HG02970 (cell line): ENCODE measurements at regions not wholly inside any gene's neighbourhood (a gene's known extent, or its start where the extent isn't known, plus 50 kb on each side); places are given as distances from the start of the nearest gene placed in this dataset.

Experiments
- ATAC-seq: cut with Tn5 transposase; IDR thresholded peaks from one replicate; pipeline ENCODE4 v1.9.1; 2021; ENCODE audit warnings: mild to moderate bottlenecking, moderate library complexity, moderate number of reproducible peaks; ENCODE audit not compliant: unreplicated experiment, low FRiP score

DNA sequence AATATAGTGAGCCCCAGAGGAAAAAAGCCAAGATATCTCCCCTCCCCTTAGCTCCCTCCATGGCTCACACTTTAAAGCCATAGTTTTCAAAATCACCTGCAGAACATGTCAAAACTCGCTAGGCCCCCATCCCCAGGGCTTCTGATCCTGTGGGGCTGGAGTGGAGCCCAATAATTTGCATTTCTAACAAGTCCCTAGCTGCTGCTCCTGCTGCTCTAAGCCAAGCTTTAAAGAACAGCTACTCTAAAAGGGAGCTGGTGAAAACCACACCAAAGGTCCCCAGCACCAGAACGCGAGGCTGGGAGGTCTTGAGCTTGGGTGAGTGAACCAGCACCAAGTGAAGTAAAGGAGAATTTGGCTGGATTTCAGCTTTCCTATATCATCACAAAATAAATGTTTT lies 237.1 kb downstream of the ZNF674 start:
- ATAC-seq, result no peak

DNA sequence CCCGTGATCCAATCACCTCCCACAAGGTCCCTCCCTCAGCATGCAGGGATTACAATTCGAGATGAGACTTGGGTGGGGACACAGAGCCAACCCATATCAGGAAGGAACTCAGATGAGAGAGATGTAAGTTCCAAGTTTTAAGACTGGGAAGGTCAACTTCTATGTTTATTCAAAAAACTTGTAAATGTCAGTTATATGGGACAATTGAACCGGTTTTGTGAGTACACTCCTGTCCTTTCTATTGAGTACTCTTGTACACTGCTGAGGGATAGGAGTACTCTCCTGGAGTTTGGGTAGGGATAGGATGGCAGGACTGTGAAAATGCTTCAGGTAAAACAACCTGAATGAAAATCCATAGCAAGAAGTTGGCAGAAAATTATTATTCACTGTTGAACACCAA lies 239.1 kb downstream of the ZNF674 start:
- ATAC-seq, result no peak

DNA sequence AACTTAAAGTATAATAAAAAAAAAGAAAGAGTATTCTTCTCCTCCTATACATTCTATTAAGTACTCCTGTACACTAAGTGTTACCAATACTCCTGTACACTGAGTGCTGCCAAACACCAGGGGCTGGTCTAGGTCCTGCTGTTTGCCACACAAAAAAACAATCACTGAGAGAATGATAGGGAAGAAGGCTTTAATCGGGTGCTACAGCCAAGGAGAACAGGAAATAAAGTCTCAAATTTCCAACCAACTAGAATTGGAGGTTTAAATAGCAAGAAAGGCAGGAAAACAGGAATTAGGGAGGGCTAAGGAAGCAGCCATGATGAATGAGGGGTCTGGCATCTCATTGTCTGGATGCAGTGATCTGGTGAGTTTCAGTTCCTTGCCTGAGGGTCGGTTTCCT lies 239.8 kb downstream of the ZNF674 start:
- no peak for ATAC-seq

DNA sequence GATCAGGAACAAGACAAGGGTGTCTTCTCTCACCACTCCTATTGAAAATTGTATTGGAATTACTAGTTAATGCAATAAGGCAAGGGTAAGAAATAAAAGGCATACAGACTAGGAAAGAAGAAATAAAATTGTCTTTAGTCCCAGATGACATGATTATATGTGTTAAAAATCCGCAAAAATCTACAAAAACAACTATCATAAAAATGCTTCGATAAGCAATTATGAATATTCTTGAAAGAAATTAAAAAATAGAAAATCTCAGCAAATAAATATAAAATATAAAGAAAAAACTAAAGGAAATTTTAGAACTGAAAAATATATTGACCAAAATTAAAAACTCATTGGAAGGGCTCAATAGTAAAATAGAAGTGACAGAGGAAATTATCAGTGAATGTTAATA lies 243.3 kb downstream of the ZNF674 start:
- no peak for ATAC-seq

DNA sequence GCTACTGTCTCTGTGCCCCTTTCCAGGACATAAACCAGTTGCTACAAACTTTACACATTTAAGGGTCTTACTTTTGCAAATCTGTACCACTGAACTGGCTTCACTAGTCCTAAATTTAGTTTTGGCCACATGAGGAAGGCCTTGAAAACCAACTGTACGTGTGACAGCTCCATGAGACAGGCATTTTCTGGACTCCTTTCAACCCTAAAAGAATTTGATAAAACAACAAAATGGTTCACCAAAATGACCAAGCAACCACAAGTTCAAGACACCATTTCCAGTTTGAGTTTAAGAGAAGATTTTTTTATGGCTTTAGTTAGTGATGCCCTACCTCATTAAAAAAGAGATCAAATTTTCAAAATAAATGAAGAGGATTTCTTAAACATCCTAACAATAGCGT lies 246.4 kb downstream of the ZNF674 start:
- no peak for ATAC-seq

DNA sequence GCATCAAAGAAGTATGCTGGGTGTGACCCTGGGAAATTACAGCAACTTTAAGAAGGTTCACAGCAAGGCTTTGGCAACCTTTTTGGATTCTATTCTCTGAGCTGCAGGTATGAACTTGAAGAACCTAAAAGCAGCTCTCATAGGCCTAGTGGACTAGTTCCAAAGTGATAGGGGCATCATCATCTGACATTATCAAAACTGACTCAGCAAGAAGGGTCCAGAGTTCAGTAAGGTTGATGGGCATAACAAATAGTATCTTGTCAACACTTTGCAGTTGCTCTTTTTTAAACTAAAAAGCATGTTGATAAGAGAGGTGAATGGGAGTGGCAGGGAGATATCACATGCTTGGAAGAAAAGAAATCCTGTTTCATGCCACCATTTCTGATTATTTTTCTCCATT lies 249.3 kb downstream of the ZNF674 start:
- ATAC-seq, result no peak

DNA sequence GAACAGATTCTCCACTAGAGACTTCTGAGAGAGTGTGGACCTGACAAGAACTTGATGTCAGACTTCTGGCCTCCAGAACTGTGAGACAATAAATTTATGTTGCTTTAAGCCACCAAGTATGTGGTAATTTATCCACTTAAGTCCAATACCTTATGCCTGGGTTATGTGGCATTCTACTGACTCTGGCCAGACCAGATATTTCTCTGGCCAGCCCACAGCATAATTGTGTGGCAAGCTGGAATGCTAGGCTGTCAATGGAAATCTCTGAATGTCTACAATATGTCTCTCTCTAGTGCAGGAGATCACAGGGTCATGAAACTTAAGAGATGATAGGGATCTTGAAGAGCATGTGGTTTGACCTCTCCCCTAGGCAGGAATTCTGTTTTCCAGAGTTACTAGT lies 251.0 kb downstream of the ZNF674 start:
- no peak for ATAC-seq

DNA sequence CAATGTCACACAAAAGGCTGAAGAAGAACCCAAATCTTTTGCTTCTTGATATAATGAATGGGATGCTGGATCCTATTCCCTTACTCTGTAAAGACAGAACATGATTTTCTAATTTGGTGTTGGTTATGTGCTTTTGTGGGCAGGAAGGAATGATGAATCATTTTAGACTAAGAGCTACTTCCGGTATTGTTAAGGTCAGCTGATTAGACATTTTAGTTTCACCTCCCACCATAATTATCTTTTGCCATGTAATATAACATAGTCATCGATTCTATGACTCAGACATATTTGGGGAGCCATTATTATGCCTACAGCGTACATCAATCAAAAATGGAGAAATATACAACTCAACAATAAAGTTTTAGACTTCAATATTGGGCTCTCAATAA lies 265.3 kb downstream of the ZNF674 start:
- no peak for ATAC-seq

DNA sequence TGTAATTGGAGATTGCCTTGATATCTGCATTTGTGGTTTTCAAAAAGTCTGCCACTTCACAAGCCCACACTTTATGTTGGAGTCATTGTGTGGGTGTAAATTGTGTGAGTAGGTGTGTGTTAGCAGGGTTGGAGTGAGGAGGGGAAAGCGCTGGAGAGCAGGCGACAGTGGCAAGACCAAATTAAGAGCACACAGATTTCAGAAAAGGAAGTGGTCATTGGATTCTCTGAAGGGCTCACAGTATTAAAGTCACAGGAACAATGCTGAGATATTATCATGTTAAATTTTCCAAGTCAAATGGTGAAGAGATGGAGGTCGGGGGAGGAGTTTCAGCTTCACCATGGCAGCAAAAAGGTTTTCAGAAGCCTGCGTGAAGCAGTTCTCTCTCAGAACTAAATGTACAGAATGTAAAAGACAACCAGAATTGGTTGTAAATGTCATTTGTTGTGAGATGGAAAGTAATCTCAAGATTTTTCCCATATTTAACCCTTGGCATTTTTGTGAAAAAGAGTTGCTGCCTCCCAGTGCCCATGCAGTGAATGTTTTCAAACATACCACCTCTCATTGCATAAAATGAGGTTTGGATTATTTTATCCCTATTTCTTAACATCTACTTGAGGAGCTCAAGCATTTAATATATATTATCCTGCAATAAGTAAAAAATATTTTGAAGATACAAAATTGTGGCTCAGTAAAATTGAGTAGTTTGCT lies 265.9 kb downstream of the ZNF674 start:
- ATAC-seq, result no peak

DNA sequence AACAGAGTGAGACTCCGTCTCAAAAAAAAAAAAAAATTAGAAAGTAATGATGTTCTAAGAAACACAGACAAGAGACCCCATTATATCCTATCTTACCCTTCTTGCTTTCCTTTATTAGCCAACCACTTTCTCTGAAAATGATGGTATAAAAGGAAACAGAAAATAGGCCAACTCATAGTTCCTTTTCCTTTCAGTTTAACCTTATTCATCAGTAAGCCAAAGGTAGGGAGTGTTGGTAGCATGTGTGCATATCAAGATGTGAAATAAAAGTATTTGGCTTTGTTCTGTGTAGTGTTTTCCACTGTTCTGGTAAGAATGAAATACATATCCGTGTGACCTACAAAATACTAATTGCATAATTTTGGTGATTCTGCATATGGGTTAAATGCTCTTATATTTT lies 266.6 kb downstream of the ZNF674 start:
- ATAC-seq, result no peak

DNA sequence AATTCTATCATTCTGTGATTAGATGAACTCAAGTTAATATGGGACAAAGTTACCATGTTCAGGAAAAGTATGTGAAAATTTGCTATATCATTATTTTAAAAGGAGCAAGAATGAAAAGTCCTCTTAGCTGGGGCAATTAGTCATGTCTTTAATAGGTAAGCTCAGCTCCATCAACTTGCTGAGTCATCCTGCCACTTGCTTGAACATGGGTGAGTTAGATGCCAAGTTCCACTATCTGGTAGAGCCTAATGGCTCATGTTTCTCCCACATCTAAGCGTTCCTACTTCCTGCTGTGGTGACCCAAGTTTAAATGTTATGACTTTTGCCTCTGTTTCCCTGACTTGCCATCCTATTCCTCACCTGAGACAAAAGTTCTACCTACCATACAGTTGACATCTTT lies 276.8 kb downstream of the ZNF674 start:
- no peak for ATAC-seq

DNA sequence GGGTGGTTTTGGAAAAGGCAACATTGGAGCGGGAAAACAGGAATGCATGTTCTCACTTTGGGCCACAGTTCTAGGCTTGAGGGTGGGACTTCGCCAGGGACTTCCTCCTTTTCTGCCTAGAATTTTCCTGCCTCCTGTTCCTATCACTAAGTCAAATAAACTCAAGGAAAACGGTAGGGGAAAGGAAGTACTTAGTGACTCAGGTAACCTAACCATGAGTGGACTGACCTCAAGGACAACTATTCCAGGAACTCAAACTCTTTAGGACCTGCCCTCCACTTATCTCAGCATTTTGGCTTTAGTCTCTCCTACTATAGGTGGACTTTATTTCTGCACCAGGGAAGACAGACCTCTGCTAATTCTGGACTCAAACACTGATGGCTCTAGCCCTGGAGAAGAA lies 281.7 kb downstream of the ZNF674 start:
- ATAC-seq, result no peak

DNA sequence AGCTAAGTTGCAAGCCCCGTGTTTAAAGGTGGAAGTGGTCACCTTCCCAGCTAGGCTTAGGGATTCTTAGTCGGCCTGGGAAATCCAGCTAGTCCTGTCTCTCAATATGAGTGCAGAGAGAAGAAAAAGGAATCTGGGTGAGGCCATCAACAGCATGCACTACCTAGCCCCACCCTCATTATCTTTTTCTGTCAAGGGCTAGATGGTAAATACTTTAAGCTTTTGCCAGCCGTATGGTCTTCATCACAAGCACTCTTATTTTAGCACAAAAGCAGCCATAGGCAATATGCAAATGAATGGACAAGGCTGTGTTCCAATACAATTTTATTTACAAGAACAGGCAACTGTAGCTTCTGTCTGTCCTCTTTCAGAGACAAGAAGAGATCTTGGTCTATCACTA lies 282.9 kb downstream of the ZNF674 start:
- ATAC-seq, result no peak

DNA sequence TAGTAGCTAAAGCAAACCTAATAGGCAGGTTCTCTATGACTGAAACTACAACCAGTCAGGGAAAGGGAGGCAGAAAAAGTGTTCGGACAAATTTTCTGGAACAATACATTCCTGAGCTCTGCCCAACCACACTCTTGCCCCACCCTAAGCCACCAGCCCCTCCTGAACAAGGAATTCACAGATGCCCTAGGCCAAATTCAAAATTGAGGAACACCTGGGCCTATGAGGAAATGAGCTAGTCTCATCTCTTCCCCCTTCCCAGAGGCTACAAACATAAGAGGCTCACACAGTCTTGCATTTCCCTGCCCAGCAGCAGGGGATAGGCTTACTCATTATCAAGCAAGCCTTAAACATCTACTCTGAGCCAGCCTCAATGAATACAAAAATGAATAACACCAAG lies 284.7 kb downstream of the ZNF674 start:
- no peak for ATAC-seq

DNA sequence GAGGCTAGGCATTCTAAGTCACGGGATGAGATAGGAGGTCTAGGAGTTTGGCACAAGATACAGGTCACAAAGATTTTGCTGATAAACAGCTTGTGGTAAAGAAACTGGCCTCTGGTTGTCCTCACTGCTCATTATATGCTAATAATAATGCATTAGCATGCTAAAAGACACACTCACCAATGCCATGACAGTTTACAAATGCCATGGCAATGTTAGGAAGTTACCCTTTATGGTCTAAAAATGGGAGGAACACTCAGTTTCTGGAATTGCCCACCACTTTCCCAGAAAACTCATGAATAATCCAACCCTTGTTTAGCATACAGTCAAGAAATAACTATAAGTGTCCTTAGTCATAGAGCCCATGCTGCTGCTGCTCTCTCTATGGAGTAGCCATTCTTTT lies 286.9 kb downstream of the ZNF674 start:
- no peak for ATAC-seq

DNA sequence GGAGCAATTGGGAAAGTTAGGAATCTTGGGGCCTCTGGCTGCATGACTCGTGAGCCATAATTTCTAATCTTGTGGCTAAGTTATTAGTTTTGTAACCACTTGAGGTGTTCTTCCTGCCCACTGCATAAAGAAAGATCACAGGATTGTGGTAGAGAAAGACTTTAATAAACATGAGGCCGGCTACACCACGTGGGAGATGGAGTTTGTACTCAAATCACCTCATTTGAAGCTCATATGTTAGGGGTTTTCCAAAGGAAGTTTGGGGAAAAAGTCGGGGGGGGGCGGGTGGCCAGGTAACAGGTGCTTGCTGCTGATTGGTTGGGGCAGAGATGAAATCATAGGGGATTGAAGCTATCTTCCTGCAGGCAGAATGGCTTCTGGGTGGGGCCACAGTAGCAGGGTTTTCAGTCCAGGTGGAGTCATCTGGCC lies 287.8 kb downstream of the ZNF674 start:
- no peak for ATAC-seq

DNA sequence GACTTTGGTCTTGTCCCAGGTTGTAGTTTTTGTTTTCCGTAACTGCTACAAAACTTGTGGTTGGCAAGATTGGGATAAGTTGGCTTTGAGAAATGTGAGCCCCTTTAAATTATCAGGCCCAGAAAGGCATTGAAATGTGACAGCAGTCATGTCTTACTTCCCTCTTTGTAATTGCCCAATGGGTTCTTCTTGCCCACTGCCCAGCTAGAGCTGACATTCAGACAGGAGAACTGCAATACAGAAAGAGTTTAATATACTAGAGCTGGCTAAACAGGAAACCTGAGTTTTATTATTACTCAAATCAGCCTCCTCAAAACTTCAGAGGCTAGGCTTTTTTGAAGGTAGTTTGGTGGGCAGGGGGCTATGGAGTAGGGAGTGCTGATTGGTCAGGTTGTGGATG lies 288.3 kb downstream of the ZNF674 start:
- no peak for ATAC-seq

DNA sequence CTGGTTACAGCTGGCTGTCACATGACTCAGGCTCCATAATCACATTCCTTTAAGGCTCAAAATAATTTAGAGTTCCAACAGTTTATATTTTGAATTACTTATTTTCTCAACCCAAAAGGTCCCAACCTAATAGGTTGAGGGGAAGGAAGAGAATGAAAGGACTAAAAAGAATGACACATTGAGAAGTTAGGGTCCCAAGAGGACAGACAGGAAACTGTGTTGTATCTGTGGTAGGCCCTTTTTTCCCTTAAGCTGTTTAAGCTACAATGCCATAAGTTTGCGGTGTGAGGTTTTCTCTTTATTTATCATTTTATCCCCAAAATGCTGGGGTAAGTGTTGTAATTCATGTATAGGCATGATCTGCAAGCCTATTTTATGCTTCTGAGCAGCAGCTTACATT lies 290.2 kb downstream of the ZNF674 start:
- no peak for ATAC-seq

DNA sequence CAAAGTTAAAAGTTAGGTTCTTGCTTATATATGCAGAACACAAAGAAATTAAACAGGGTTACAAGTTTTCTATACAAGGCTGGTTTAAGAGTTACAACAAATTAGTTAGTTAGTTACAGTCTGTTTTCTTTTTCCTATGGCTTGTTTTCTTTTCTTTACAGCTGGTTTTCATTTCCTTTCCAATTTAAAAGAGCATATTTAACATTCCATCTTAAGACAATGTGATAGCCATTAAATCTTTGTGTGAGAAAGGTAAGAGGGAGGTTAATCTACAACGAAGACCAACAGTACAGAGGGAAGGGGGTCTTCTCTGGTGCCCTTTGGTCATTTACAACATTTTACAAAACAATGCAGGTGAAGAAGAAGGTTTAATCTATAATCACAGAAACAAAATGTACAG lies 290.6 kb downstream of the ZNF674 start:
- ATAC-seq, result no peak

DNA sequence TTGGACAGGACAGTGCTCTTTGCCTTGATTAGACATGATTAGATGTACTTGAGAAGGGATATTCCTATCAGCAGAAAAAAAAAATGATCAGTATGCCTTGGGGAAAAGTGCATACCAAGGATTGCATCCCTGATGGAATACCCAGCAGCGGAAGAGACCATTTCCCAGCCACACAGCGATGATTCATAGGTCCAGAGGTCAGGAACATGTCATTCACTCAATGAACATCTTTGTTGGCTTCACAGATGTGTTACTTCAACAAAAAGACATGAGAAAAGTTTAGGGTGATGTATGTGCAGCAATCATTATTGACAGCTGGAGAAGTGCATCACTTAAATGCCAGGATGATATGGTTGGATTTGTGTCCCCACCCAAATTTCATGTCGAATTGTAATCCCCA lies 293.5 kb downstream of the ZNF674 start:
- no peak for ATAC-seq

DNA sequence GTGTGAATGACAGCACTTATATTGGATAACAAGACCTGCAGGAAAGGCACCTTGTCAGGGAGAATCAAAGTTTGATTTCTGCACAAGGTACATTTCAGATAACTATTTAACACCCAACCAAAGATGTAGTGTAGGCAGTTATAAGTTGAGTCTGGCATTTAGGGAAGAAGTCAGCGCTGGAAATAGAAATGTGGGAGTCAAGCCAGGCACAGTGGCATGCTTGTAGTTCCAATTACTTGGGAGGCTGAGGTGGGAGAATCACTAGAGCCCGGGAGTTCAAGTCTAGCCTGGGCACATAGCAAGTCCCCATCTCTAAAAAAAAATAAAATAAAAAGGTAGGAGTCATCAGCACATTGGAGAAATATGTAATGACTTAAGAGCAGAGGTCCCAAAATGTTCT lies 295.1 kb downstream of the ZNF674 start:
- no peak for ATAC-seq

DNA sequence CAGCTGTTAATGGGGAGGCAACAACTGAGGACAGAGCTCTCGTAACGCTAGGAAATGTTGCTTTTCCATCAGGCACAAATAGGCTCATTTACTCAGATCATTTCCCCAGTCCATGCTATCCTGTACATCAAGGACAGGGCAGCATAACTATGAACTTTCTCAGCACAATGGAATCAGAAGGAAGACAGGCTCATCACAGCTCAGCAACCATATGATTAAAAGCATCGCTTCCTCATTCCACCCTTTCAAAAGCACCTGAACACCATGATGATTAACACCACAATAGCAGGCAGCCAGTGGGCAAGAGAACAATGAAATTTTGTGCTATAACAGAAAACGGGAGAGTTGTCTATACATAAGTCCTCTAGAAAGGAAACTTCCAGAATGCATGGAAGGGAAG lies 297.8 kb downstream of the ZNF674 start:
- no peak for ATAC-seq

DNA sequence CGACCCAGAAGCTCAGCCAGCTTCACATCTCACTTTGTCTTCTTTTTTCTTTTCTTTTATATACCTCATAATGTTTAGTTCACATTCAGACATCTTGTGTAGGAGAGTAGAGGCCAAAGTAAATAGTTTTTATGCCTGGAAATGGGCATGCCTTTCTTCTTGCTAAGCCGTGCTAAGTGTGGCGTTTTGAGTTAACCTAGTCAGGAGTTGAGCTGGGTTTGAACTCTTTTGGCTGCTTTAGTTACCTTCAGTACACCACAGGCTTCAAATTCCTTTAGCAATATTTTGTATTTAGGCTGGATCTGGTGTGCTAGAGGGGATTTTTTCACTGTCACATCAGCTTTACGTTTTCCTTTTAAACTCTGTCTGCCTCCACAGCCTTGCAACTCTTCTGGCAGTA lies 300.8 kb downstream of the ZNF674 start:
- ATAC-seq, result no peak
